NOMO-1 (cell line): ENCODE measurements at regions not wholly inside any gene's neighbourhood (a gene's known extent, or its start where the extent isn't known, plus 50 kb on each side); places are given as distances from the start of the nearest gene placed in this dataset.

Experiments
- DNase-seq, 2 experiments: peaks; one replicate each; lab custom pipeline; 2025; ENCODE audit not compliant: unreplicated experiment in 2 of 2; lab: John Stamatoyannopoulos, UW

GRCh38 chr14:42335918-42336317 is 729.2 kb downstream of the LRFN5 start:
- no peak for DNase-seq

GRCh38 chr14:42334931-42335330 is 728.3 kb downstream of the LRFN5 start:
- no peak for DNase-seq

GRCh38 chr14:42323426-42323825 is 716.8 kb downstream of the LRFN5 start:
- no peak for DNase-seq

- DNase-seq, result peak; percentile 86 to 96
Measured at GRCh38 chr14:42322531-42323284, 716.0 kb downstream of the LRFN5 start.

- no peak for DNase-seq
Measured at GRCh38 chr14:42319996-42320395, 713.3 kb downstream of the LRFN5 start.

GRCh38 chr14:42316693-42317092 is 710.0 kb downstream of the LRFN5 start:
- DNase-seq, result no peak

GRCh38 chr14:42311876-42312275 is 705.2 kb downstream of the LRFN5 start:
- DNase-seq, result no peak

- DNase-seq, result no peak
Measured at GRCh38 chr14:42307239-42307825, 700.7 kb downstream of the LRFN5 start.

GRCh38 chr14:42299692-42300091 is 693.0 kb downstream of the LRFN5 start:
- DNase-seq, result no peak

GRCh38 chr14:42293180-42293579 is 686.5 kb downstream of the LRFN5 start:
- no peak for DNase-seq

GRCh38 chr14:42277840-42278239 is 671.2 kb downstream of the LRFN5 start:
- DNase-seq, result peak in 1 of 2 experiments; percentile 27

- no peak for DNase-seq
Measured at GRCh38 chr14:42269234-42269633, 662.6 kb downstream of the LRFN5 start.

- no peak for DNase-seq
Measured at GRCh38 chr14:42248131-42248530, 641.5 kb downstream of the LRFN5 start.

GRCh38 chr14:42241101-42241500 is 634.4 kb downstream of the LRFN5 start:
- DNase-seq, result no peak

GRCh38 chr14:42229976-42230375 is 623.3 kb downstream of the LRFN5 start:
- no peak for DNase-seq

- no peak for DNase-seq
Measured at GRCh38 chr14:42229294-42229693, 622.6 kb downstream of the LRFN5 start.

- no peak for DNase-seq
Measured at GRCh38 chr14:42228611-42229010, 621.9 kb downstream of the LRFN5 start.

GRCh38 chr14:42224053-42224888 is 617.6 kb downstream of the LRFN5 start:
- DNase-seq, result peak in 1 of 2 experiments; percentile 20

- DNase-seq, result peak in 1 of 2 experiments; percentile 14
Measured at GRCh38 chr14:42222924-42223471, 616.3 kb downstream of the LRFN5 start.

- DNase-seq, result no peak
Measured at GRCh38 chr14:42214981-42215491, 608.4 kb downstream of the LRFN5 start.

- no peak for DNase-seq
Measured at GRCh38 chr14:42200957-42201356, 594.3 kb downstream of the LRFN5 start.
